ENCODE measurements at regions not wholly inside any gene's neighbourhood (a gene's known extent, or its start where the extent isn't known, plus 50 kb on each side); places are given as distances from the start of the nearest gene placed in this dataset.

DNA sequence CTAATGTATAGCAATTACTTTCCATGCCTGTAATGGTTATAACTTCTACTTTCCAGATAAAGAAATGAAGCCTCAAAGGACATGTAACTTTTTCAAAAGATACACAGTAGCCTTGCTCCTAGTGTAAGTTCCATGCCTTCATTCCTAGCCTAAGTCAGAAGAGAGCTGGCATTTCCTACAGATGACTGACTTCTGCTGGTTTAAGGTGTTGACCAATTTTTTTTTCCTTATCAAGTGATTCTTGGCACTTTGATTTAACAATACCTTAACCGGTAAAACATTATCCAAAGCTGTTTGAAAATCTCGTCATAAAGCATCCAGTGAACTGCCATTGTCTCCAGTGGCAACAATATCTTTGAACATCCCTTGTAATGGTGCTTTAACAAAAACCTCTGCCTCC, 145.1 kb upstream of the VCX3A start:
- TF ChIP-seq, protein P1, sequence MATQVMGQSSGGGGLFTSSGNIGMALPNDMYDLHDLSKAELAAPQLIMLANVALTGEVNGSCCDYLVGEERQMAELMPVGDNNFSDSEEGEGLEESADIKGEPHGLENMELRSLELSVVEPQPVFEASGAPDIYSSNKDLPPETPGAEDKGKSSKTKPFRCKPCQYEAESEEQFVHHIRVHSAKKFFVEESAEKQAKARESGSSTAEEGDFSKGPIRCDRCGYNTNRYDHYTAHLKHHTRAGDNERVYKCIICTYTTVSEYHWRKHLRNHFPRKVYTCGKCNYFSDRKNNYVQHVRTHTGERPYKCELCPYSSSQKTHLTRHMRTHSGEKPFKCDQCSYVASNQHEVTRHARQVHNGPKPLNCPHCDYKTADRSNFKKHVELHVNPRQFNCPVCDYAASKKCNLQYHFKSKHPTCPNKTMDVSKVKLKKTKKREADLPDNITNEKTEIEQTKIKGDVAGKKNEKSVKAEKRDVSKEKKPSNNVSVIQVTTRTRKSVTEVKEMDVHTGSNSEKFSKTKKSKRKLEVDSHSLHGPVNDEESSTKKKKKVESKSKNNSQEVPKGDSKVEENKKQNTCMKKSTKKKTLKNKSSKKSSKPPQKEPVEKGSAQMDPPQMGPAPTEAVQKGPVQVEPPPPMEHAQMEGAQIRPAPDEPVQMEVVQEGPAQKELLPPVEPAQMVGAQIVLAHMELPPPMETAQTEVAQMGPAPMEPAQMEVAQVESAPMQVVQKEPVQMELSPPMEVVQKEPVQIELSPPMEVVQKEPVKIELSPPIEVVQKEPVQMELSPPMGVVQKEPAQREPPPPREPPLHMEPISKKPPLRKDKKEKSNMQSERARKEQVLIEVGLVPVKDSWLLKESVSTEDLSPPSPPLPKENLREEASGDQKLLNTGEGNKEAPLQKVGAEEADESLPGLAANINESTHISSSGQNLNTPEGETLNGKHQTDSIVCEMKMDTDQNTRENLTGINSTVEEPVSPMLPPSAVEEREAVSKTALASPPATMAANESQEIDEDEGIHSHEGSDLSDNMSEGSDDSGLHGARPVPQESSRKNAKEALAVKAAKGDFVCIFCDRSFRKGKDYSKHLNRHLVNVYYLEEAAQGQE (IDR thresholded peaks at IDR 0.05; ENCODE audit: insufficient replicate concordance, low read depth): no peak
- TF ChIP-seq, protein P2, sequence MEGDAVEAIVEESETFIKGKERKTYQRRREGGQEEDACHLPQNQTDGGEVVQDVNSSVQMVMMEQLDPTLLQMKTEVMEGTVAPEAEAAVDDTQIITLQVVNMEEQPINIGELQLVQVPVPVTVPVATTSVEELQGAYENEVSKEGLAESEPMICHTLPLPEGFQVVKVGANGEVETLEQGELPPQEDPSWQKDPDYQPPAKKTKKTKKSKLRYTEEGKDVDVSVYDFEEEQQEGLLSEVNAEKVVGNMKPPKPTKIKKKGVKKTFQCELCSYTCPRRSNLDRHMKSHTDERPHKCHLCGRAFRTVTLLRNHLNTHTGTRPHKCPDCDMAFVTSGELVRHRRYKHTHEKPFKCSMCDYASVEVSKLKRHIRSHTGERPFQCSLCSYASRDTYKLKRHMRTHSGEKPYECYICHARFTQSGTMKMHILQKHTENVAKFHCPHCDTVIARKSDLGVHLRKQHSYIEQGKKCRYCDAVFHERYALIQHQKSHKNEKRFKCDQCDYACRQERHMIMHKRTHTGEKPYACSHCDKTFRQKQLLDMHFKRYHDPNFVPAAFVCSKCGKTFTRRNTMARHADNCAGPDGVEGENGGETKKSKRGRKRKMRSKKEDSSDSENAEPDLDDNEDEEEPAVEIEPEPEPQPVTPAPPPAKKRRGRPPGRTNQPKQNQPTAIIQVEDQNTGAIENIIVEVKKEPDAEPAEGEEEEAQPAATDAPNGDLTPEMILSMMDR (IDR thresholded peaks at IDR 0.05; ENCODE audit: insufficient read depth, low read length): no peak
- TF ChIP-seq POLR2AphosphoS5 (IDR thresholded peaks at IDR 0.05; ENCODE audit: low read depth): no peak
- TF ChIP-seq GABPA (IDR thresholded peaks at IDR 0.05; ENCODE audit: low read depth): no peak
- TF ChIP-seq SPI1 (IDR thresholded peaks at IDR 0.05; ENCODE audit: borderline replicate concordance, low read depth): no peak
